Kidney (tissue), 13 donors: ENCODE measurements at regions not wholly inside any gene's neighbourhood (a gene's known extent, or its start where the extent isn't known, plus 50 kb on each side); places are given as distances from the start of the nearest gene placed in this dataset.

Experiments used
- DNase-seq, 5 donors: peaks; one replicate each; pipeline ENCODE4 v3.0.0-alpha.2; 2013 to 2020
- FAIRE-seq: peaks from 2 replicates; lab custom pipeline; 2012; peaks lifted over from hg19 to GRCh38; lab: Jason Lieb, UNC
- H3K27ac ChIP-seq, 2 donors: one replicate each; pipeline ENCODE4 v1.7.0; 2013; ENCODE audit warnings: low read depth in 2 of 2, low read length in 2 of 2, inconsistent platforms in 1 of 2
- H3K27me3 ChIP-seq: one replicate; pipeline ENCODE4 v1.7.1; 2013; ENCODE audit warnings: low read length, inconsistent platforms; ENCODE audit not compliant: control insufficient read depth, insufficient read depth
- H3K36me3 ChIP-seq, 3 donors: one replicate each; pipeline versions ENCODE4 v1.7.0 to v1.7.1; 2013; ENCODE audit warnings: low read length in 3 of 3, control low read depth in 1 of 3, inconsistent platforms in 1 of 3; ENCODE audit not compliant: insufficient read depth in 3 of 3, control insufficient read depth in 2 of 3
- H3K4me1 ChIP-seq, 3 donors: one replicate each; pipeline versions ENCODE4 v1.7.0 to v1.7.1; 2013; ENCODE audit warnings: low read length in 3 of 3, inconsistent platforms in 1 of 3, low read depth in 1 of 3; ENCODE audit not compliant: control insufficient read depth in 2 of 3, insufficient read depth in 2 of 3
- H3K4me3 ChIP-seq, 3 donors: one replicate each; pipeline versions ENCODE4 v1.7.0 to v1.8.1; 2013; ENCODE audit warnings: low read length in 3 of 3, control low read depth in 1 of 3, inconsistent platforms in 1 of 3
- H3K9ac ChIP-seq, 3 donors: one replicate each; pipeline versions ENCODE4 v1.7.0 to v1.7.1; 2013; ENCODE audit warnings: low read length in 3 of 3, control low read depth in 1 of 3, inconsistent platforms in 1 of 3
- H3K9me3 ChIP-seq, 3 donors: one replicate each; pipeline versions ENCODE4 v1.7.0 to v1.7.1; 2013; ENCODE audit warnings: low read length in 3 of 3, control low read depth in 1 of 3, inconsistent platforms in 1 of 3; ENCODE audit not compliant: control insufficient read depth in 2 of 3, insufficient read depth in 1 of 3
- CTCF ChIP-seq: IDR thresholded peaks from 3 replicates; pipeline ENCODE4 v1.5.1; 2012; ENCODE audit warnings: mild to moderate bottlenecking, moderate library complexity, borderline replicate concordance; ENCODE audit not compliant: insufficient read depth; ENCODE audit errors: extremely low read depth
- intact Hi-C: fragments of 100-400 bp; cut with DNase I; formaldehyde crosslinking; loops from one replicate; pipeline ENCODE4 v1.11.1; 2022
- donor health status: control.
- donor health status: control.
- donor health status: control.
- donor health status: control.
- donor health status: control.
- donor health status: DM: yes; HTN: yes; CAD: no.
- donor health status: Normal renal cell carcinoma (clear cell type).

GRCh38 chr3:165390166-165390565 is 194.0 kb upstream of the SLITRK3 start:
- no peak for DNase-seq
- H3K36me3 ChIP-seq = no peaks in the 10 kb centered on the region
- TF ChIP-seq CTCF = no peak
- no peak overlapping the region for H3K27ac ChIP-seq
- no peak for FAIRE-seq
- H3K4me3 ChIP-seq = no peak overlapping the region
- intact Hi-C loops = no loop called here
- H3K27me3 ChIP-seq = no peaks in the 10 kb centered on the region
- no peaks in the 10 kb centered on the region for H3K9me3 ChIP-seq
- no peak overlapping the region for H3K9ac ChIP-seq
- no peaks in the 10 kb centered on the region for H3K4me1 ChIP-seq

GRCh38 chr3:165389653-165390052 is 193.5 kb upstream of the SLITRK3 start:
- no peak for DNase-seq
- Histone ChIP-seq H3K27me3 (no peaks in the 10 kb centered on the region), H3K4me1 (no peaks in the 10 kb centered on the region), H3K36me3 (no peaks in the 10 kb centered on the region), H3K27ac (no peak overlapping the region), H3K9me3 (no peaks in the 10 kb centered on the region), H3K4me3 (no peak overlapping the region), H3K9ac (no peak overlapping the region)
- no peak for TF ChIP-seq CTCF
- no peak for FAIRE-seq
- intact Hi-C loops = no loop called here

GRCh38 chr3:165389064-165389463 is 192.9 kb upstream of the SLITRK3 start:
- Histone ChIP-seq H3K27ac (no peak overlapping the region), H3K4me1 (no peaks in the 10 kb centered on the region), H3K4me3 (no peak overlapping the region), H3K9ac (no peak overlapping the region), H3K36me3 (no peaks in the 10 kb centered on the region), H3K27me3 (no peaks in the 10 kb centered on the region), H3K9me3 (no peaks in the 10 kb centered on the region)
- DNase-seq (peak in 2 of 5 donors; percentile 14 to 34), FAIRE-seq (no peak)
- intact Hi-C loops = no loop called here
- TF ChIP-seq CTCF = no peak

GRCh38 chr3:165383381-165383780 is 187.2 kb upstream of the SLITRK3 start:
- Histone ChIP-seq H3K4me1 (no peaks in the 10 kb centered on the region), H3K27me3 (no peaks in the 10 kb centered on the region), H3K9ac (no peak overlapping the region), H3K27ac (no peak overlapping the region), H3K9me3 (no peaks in the 10 kb centered on the region), H3K36me3 (no peaks in the 10 kb centered on the region), H3K4me3 (no peak overlapping the region)
- intact Hi-C loops = no loop called here
- no peak for DNase-seq
- no peak for TF ChIP-seq CTCF
- no peak for FAIRE-seq
